Ishikawa (cell line): ENCODE measurements at regions not wholly inside any gene's neighbourhood (a gene's known extent, or its start where the extent isn't known, plus 50 kb on each side); places are given as distances from the start of the nearest gene placed in this dataset.

Source experiments
- CREB1 ChIP-seq: IDR thresholded peaks from 2 replicates; pipeline ENCODE4 v1.6.1; 2012; ENCODE audit warnings: low read depth
- EP300 ChIP-seq: IDR thresholded peaks from 2 replicates; pipeline ENCODE4 v1.6.1; 2012; ENCODE audit warnings: borderline replicate concordance

DNA sequence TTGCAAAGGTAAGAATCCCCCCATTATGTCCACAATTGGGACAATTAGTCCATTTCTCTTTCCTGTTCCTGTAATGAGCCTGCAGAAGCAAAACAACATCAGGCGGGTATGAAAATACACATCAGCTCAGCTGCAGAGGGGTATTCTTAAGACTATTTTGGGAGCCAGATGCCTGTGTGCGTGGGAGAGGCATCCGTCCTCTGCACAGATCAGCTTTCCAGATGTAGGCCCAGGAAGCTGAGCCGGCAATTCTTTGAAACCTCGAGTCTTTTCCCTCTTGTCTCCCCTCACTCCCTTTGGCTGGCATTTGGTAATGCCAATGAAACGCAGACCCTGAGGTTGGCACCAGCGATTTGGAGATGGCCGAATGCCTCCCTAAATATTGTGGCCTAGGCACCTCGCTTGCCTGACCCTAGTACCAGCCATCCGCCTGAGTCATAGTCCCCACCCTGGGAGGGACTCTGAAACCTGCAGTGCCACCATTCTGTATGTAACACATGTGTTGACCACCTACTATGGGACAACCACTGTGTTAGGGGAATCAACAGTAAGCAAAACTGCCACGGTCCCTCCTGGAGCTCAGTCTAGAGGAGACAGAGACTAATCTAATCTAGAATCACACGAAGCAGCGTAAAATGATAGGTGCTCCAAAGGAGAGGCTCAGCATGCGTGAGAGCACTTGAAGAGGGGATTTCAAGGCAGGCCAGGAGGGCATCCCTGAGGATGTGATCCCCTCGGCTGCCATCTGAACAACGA is 603.0 kb downstream of the MATN1 start:
- TF ChIP-seq CREB1 (no peak), EP300 (no peak)
